ENCODE measurements at regions not wholly inside any gene's neighbourhood (a gene's known extent, or its start where the extent isn't known, plus 50 kb on each side); places are given as distances from the start of the nearest gene placed in this dataset.

DNA sequence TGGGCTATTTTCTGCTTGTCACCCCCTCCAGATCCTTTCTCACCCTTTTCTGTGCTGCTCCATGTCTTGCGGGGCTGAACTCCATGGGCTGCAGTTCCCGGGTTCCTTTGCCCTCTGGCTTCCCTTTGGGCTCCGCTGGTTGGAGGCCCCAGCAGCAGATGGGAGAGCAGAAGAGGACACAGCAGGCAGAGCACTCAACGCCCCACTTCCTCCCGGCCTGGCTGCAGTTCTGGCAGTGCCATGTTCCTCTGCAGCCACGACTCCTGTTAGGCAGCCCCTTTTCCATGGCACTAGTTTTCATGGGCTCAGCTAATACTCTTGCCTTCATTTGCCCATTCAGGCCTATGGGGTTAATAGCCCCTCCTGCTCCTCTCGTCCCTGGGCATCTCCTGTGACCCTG lies 127.1 kb downstream of the TENT5C start:
- TF ChIP-seq, protein P1, sequence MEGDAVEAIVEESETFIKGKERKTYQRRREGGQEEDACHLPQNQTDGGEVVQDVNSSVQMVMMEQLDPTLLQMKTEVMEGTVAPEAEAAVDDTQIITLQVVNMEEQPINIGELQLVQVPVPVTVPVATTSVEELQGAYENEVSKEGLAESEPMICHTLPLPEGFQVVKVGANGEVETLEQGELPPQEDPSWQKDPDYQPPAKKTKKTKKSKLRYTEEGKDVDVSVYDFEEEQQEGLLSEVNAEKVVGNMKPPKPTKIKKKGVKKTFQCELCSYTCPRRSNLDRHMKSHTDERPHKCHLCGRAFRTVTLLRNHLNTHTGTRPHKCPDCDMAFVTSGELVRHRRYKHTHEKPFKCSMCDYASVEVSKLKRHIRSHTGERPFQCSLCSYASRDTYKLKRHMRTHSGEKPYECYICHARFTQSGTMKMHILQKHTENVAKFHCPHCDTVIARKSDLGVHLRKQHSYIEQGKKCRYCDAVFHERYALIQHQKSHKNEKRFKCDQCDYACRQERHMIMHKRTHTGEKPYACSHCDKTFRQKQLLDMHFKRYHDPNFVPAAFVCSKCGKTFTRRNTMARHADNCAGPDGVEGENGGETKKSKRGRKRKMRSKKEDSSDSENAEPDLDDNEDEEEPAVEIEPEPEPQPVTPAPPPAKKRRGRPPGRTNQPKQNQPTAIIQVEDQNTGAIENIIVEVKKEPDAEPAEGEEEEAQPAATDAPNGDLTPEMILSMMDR (IDR thresholded peaks at IDR 0.05) = no peak
- no peak for TF ChIP-seq POLR2A (IDR thresholded peaks at IDR 0.05)
